Activated T-cell treated with anti-CD3 and anti-CD28 coated beads for 1 hour (primary cell): ENCODE measurements at regions not wholly inside any gene's neighbourhood (a gene's known extent, or its start where the extent isn't known, plus 50 kb on each side); places are given as distances from the start of the nearest gene placed in this dataset.

Source experiments
- DNase-seq: peaks from one replicate; pipeline ENCODE4 v3.0.0-alpha.2; 2020; ENCODE audit warnings: low read depth

GRCh38 chr4:114177628-114178027 is 198.2 kb upstream of the ARSJ start:
- no peak for DNase-seq

GRCh38 chr4:114178392-114178791 is 198.9 kb upstream of the ARSJ start:
- no peak for DNase-seq

- peak; percentile 15 for DNase-seq
Measured at GRCh38 chr4:114180481-114180880, 201.0 kb upstream of the ARSJ start.

- DNase-seq: no peak
Measured at GRCh38 chr4:114184901-114185300, 205.5 kb upstream of the ARSJ start.

GRCh38 chr4:114187592-114187991 is 208.1 kb upstream of the ARSJ start:
- DNase-seq: no peak

GRCh38 chr4:114191496-114191895 is 212.0 kb upstream of the ARSJ start:
- DNase-seq: no peak

GRCh38 chr4:114192854-114193253 is 213.4 kb upstream of the ARSJ start:
- no peak for DNase-seq

GRCh38 chr4:114193624-114194399 is 214.4 kb upstream of the ARSJ start:
- DNase-seq: no peak

- no peak for DNase-seq
Measured at GRCh38 chr4:114196606-114197005, 217.2 kb upstream of the ARSJ start.

- no peak for DNase-seq
Measured at GRCh38 chr4:114200026-114200425, 220.6 kb upstream of the ARSJ start.

- DNase-seq: no peak
Measured at GRCh38 chr4:114205261-114205660, 225.8 kb upstream of the ARSJ start.

- no peak for DNase-seq
Measured at GRCh38 chr4:114208574-114209151, 229.2 kb upstream of the ARSJ start.

GRCh38 chr4:114209584-114209983 is 230.1 kb upstream of the ARSJ start:
- DNase-seq: no peak

GRCh38 chr4:114211556-114211955 is 232.1 kb upstream of the ARSJ start:
- no peak for DNase-seq

GRCh38 chr4:114217150-114217817 is 237.8 kb upstream of the ARSJ start:
- DNase-seq: no peak

- no peak for DNase-seq
Measured at GRCh38 chr4:114223580-114223979, 244.1 kb upstream of the ARSJ start.

- no peak for DNase-seq
Measured at GRCh38 chr4:114225436-114225835, 246.0 kb upstream of the ARSJ start.

- DNase-seq: no peak
Measured at GRCh38 chr4:114226179-114226578, 246.7 kb upstream of the ARSJ start.

GRCh38 chr4:114226968-114227760 is 247.7 kb upstream of the ARSJ start:
- no peak for DNase-seq

GRCh38 chr4:114229706-114230105 is 250.3 kb upstream of the ARSJ start:
- DNase-seq: no peak

- DNase-seq: no peak
Measured at GRCh38 chr4:114236171-114236769, 256.8 kb upstream of the ARSJ start.

- no peak for DNase-seq
Measured at GRCh38 chr4:114237997-114238396, 258.6 kb upstream of the ARSJ start.
